ENCODE measurements at regions not wholly inside any gene's neighbourhood (a gene's known extent, or its start where the extent isn't known, plus 50 kb on each side); places are given as distances from the start of the nearest gene placed in this dataset.
A peak's percentile ranks its signal among the peaks of the same experiment; 100 is the strongest.

DNA sequence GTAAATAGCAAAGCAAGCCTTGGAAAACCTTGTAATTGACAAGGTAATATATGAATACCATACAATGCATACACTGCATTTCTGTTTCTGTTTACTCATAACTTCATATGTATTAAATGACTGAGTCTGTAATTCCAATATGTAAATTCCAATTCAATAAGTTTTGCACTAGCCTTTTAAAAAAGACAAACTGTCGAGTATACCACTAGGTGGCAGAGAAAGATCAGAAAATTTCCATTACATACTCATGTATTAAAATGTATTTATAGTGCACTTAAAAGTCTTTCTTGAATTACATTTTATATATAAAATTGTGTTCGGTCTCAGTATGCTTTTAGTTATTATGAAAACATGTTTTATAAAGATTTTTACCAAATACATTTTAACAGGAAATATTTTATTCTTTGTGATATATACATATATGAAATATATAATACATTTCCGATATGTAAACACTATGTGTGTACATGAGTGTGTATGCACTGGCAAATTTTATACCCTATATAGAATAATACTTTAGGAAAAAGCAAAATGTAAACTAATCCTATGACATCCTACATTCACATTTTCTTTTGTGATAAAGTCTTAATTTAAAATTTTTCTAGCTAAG, 216.8 kb downstream of the VGLL3 start:
- TF ChIP-seq EZH2phosphoT487 (IDR thresholded peaks at IDR 0.05; ENCODE audit: borderline replicate concordance, low read length), result no peak
- TF ChIP-seq CTCF (conservative IDR thresholded peaks at IDR 0.05; ENCODE audit: low read depth, low read length), result peak; percentile 79
